SU-DHL-6 (cell line): ENCODE measurements at regions not wholly inside any gene's neighbourhood (a gene's known extent, or its start where the extent isn't known, plus 50 kb on each side); places are given as distances from the start of the nearest gene placed in this dataset.

Experiments used
- H2AFZ ChIP-seq: fragments of 200-600 bp; sonication (generic); 2 replicates; pipeline ENCODE4 v1.6.1; 2014; ENCODE audit warnings: low read depth, mild to moderate bottlenecking, moderate library complexity, mixed read lengths, antibody characterized with exemption, low read length; ENCODE audit not compliant: severe bottlenecking
- H3F3A ChIP-seq: fragments of 200-600 bp; shearing (Covaris generic); 2 replicates; pipeline ENCODE4 v1.6.0; 2016; ENCODE audit warnings: antibody characterized with exemption, mild to moderate bottlenecking; ENCODE audit not compliant: insufficient read depth
- H3K27ac ChIP-seq: fragments of 200-600 bp; sonication (generic); 2 replicates; pipeline ENCODE4 v1.5.1; 2016; ENCODE audit warnings: low read depth, mild to moderate bottlenecking, low read length, moderate library complexity, mixed read lengths
- H3K27me3 ChIP-seq: fragments of 200-600 bp; sonication (generic), shearing (Covaris generic); 2 replicates; pipeline ENCODE4 v1.6.0; 2014; ENCODE audit warnings: mild to moderate bottlenecking, low read length
- H3K36me3 ChIP-seq: fragments of 200-600 bp; sonication (generic); 2 replicates; pipeline ENCODE4 v1.6.1; 2014; ENCODE audit warnings: mild to moderate bottlenecking, low read length, mixed read lengths
- H3K4me2 ChIP-seq: fragments of 300-600, 200-600 bp; shearing (Covaris generic), sonication (generic); 2 replicates; pipeline ENCODE4 v1.6.0; 2014; ENCODE audit warnings: low read length, low read depth, mild to moderate bottlenecking; ENCODE audit not compliant: poor library complexity, severe bottlenecking
- H3K4me3 ChIP-seq: fragments of 200-600 bp; sonication (generic); 2 replicates; pipeline ENCODE4 v1.5.1; 2014; ENCODE audit warnings: antibody characterized with exemption, low read length, mild to moderate bottlenecking, mixed read lengths; ENCODE audit not compliant: insufficient read depth, poor library complexity, severe bottlenecking
- H3K79me2 ChIP-seq: fragments of 200-600 bp; sonication (generic); 2 replicates; pipeline ENCODE4 v1.6.1; 2014; ENCODE audit warnings: mild to moderate bottlenecking, low read length, moderate library complexity; ENCODE audit not compliant: insufficient read depth
- H3K9ac ChIP-seq: fragments of 200-600 bp; sonication (generic); 2 replicates; pipeline ENCODE4 v1.7.0; 2014; ENCODE audit warnings: mild to moderate bottlenecking, low read length
- H3K9me2 ChIP-seq: fragments of 200-600 bp; sonication (generic); replicated peaks from 2 replicates; pipeline ENCODE4 v1.6.1; 2014; ENCODE audit warnings: low read length; ENCODE audit not compliant: insufficient read depth
- H3K9me3 ChIP-seq: fragments of 200-600 bp; sonication (generic); 2 replicates; pipeline ENCODE4 v1.6.1; 2014; ENCODE audit warnings: low read length, mixed read lengths; ENCODE audit not compliant: insufficient read depth
- H4K20me1 ChIP-seq: fragments of 200-600 bp; sonication (generic); 2 replicates; pipeline ENCODE4 v1.6.1; 2014; ENCODE audit warnings: low read depth, mild to moderate bottlenecking, antibody characterized with exemption, low read length, moderate library complexity, mixed read lengths
- CTCF ChIP-seq: fragments of 200-600 bp; sonication (generic); IDR thresholded peaks from one replicate; pipeline ENCODE4 v1.5.1; 2017; ENCODE audit warnings: antibody characterized with exemption, mild to moderate bottlenecking, low read length, moderate library complexity; ENCODE audit not compliant: insufficient read depth, poor library complexity, severe bottlenecking
- EZH2phosphoT487 ChIP-seq: fragments of 200-600 bp; sonication (generic), shearing (Covaris generic); conservative IDR thresholded peaks from 2 replicates; pipeline ENCODE4 v1.6.1; 2018; ENCODE audit warnings: mild to moderate bottlenecking, antibody characterized with exemption, low read length, moderate library complexity, mixed read lengths

DNA sequence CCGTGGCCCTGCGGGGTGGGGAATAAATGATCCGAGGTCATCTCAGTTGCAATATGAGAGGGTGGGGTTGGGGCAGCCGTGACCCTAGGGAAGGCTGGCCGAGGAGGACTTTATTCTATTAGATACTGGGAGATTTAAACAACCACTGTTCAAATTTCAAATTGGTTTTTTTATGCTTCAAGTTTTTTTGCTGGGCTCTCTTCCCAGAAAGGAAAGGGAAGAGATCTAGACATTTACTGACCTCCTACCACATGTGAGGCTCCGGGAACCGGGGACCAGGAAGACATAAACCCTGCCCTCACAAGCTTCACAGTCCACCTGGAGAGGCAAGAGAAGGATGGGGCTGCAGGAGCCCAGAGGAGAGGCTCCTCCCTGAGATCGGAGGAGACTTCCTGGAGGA is 207.3 kb downstream of the FOXD2 start:
- no peak overlapping the region for H3K4me3 ChIP-seq
- H3K4me2 ChIP-seq, result no peak overlapping the region
- no peaks in the 10 kb centered on the region for H3F3A ChIP-seq
- no peaks in the 10 kb centered on the region for H3K79me2 ChIP-seq
- no peaks in the 10 kb centered on the region for H3K27me3 ChIP-seq
- H3K27ac ChIP-seq, result no peak overlapping the region
- no peaks in the 10 kb centered on the region for H3K9me2 ChIP-seq
- TF ChIP-seq EZH2phosphoT487 (no peak), CTCF (no peak)
- H4K20me1 ChIP-seq, result no peaks in the 10 kb centered on the region
- no peaks in the 10 kb centered on the region for H3K36me3 ChIP-seq
- no peak overlapping the region for H2AFZ ChIP-seq
- H3K9ac ChIP-seq, result no peak overlapping the region
- no peaks in the 10 kb centered on the region for H3K9me3 ChIP-seq

- H3K4me3 ChIP-seq, result no peak overlapping the region
- H3F3A ChIP-seq, result no peaks in the 10 kb centered on the region
- H3K9ac ChIP-seq, result no peak overlapping the region
- no peaks in the 10 kb centered on the region for H3K27me3 ChIP-seq
- no peaks in the 10 kb centered on the region for H3K36me3 ChIP-seq
- no peaks in the 10 kb centered on the region for H3K79me2 ChIP-seq
- no peak overlapping the region for H2AFZ ChIP-seq
- no peak overlapping the region for H3K4me2 ChIP-seq
- H3K9me3 ChIP-seq, result no peaks in the 10 kb centered on the region
- no peak overlapping the region for H3K27ac ChIP-seq
- no peaks in the 10 kb centered on the region for H4K20me1 ChIP-seq
- no peaks in the 10 kb centered on the region for H3K9me2 ChIP-seq
- TF ChIP-seq EZH2phosphoT487, result no peak
These were observed 208.8 kb downstream of the FOXD2 start for GRCh38 chr1:47646676-47647075.

DNA sequence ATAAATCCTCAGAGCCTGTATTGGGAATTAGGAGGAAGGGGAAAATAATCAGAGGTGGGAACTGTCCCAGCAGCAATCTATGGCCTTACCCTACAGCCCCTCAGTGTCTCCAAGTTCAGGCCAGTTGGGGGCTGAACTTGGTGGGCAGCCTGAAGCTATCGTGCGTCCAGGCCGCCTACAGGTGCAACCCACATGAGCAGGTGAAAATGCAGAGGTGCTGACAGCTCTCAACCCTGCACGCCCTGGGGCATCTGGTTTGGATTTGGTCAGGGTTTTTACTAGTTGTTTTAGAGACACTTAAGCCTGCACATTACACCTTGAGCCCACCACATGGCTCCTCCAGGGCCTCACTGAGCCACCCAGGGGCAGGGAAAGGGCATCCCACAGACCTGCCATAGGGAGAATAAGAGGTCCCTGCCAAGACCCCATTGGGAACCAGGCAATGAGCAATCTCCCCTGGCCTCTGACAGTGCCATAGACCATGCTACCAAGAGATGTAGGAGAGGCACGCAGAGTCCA is 209.5 kb downstream of the FOXD2 start:
- H3K4me2 ChIP-seq, result no peak overlapping the region
- no peaks in the 10 kb centered on the region for H3K79me2 ChIP-seq
- no peaks in the 10 kb centered on the region for H3K9me3 ChIP-seq
- no peaks in the 10 kb centered on the region for H4K20me1 ChIP-seq
- no peaks in the 10 kb centered on the region for H3K9me2 ChIP-seq
- H3K27me3 ChIP-seq, result no peaks in the 10 kb centered on the region
- H3K4me3 ChIP-seq, result no peak overlapping the region
- no peak for TF ChIP-seq EZH2phosphoT487
- no peak for TF ChIP-seq CTCF
- no peaks in the 10 kb centered on the region for H3K36me3 ChIP-seq
- H2AFZ ChIP-seq, result no peak overlapping the region
- H3K27ac ChIP-seq, result no peak overlapping the region
- no peaks in the 10 kb centered on the region for H3F3A ChIP-seq
- H3K9ac ChIP-seq, result no peak overlapping the region

- TF ChIP-seq EZH2phosphoT487, result no peak
- no peak for TF ChIP-seq CTCF
- Histone ChIP-seq H3K9me2 (no peaks in the 10 kb centered on the region), H3K9ac (no peak overlapping the region), H3K4me3 (no peak overlapping the region), H3K4me2 (no peak overlapping the region), H4K20me1 (no peaks in the 10 kb centered on the region), H3K9me3 (no peaks in the 10 kb centered on the region), H3K27me3 (no peaks in the 10 kb centered on the region), H3F3A (no peaks in the 10 kb centered on the region), H3K27ac (no peak overlapping the region), H3K79me2 (no peaks in the 10 kb centered on the region), H2AFZ (no peak overlapping the region), H3K36me3 (no peaks in the 10 kb centered on the region)
These were observed 212.4 kb downstream of the FOXD2 start for GRCh38 chr1:47650205-47650604.
